ENCODE measurements at regions not wholly inside any gene's neighbourhood (a gene's known extent, or its start where the extent isn't known, plus 50 kb on each side); places are given as distances from the start of the nearest gene placed in this dataset.

- no peak for DNase-seq (ENCODE audit: low read depth in 1 of 2, low spot score in 1 of 2)
- in situ Hi-C loops (cut with HindIII; ENCODE audit: low pct_unique_long_range_greater_than_20kb, low sequenced_read_pairs), result no loop called here
- no peak for TF ChIP-seq JUND (IDR thresholded peaks at IDR 0.05; ENCODE audit: low read depth)
These were observed 268.5 kb downstream of the PTPRU start for GRCh38 chr1:29504709-29505410.

- DNase-seq (ENCODE audit: low read depth in 1 of 2, low spot score in 1 of 2), result no peak
- in situ Hi-C loops (cut with HindIII; ENCODE audit: low pct_unique_long_range_greater_than_20kb, low sequenced_read_pairs), result no loop called here
- TF ChIP-seq JUND (IDR thresholded peaks at IDR 0.05; ENCODE audit: low read depth), result no peak
These were observed 267.9 kb downstream of the PTPRU start for GRCh38 chr1:29504196-29504595.

- in situ Hi-C loops (cut with HindIII; ENCODE audit: low pct_unique_long_range_greater_than_20kb, low sequenced_read_pairs), result no loop called here
- no peak for DNase-seq (ENCODE audit: low read depth in 1 of 2, low spot score in 1 of 2)
- TF ChIP-seq JUND (IDR thresholded peaks at IDR 0.05; ENCODE audit: low read depth), result no peak
These were observed 266.9 kb downstream of the PTPRU start for GRCh38 chr1:29502911-29503840.

GRCh38 chr1:29502225-29502910 is 266.0 kb downstream of the PTPRU start:
- DNase-seq (ENCODE audit: low read depth in 1 of 2, low spot score in 1 of 2), result no peak
- in situ Hi-C loops (cut with HindIII; ENCODE audit: low pct_unique_long_range_greater_than_20kb, low sequenced_read_pairs), result no loop called here
- no peak for TF ChIP-seq JUND (IDR thresholded peaks at IDR 0.05; ENCODE audit: low read depth)

- DNase-seq (ENCODE audit: low read depth in 1 of 2, low spot score in 1 of 2), result no peak
- in situ Hi-C loops (cut with HindIII; ENCODE audit: low pct_unique_long_range_greater_than_20kb, low sequenced_read_pairs), result no loop called here
- no peak for TF ChIP-seq JUND (IDR thresholded peaks at IDR 0.05; ENCODE audit: low read depth)
These were observed 265.1 kb downstream of the PTPRU start for GRCh38 chr1:29501227-29501976.

GRCh38 chr1:29500651-29501050 is 264.3 kb downstream of the PTPRU start:
- DNase-seq (ENCODE audit: low read depth in 1 of 2, low spot score in 1 of 2), result no peak
- in situ Hi-C loops (cut with HindIII; ENCODE audit: low pct_unique_long_range_greater_than_20kb, low sequenced_read_pairs), result no loop called here

GRCh38 chr1:29500041-29500440 is 263.7 kb downstream of the PTPRU start:
- no peak for TF ChIP-seq JUND (IDR thresholded peaks at IDR 0.05; ENCODE audit: low read depth)
- in situ Hi-C loops (cut with HindIII; ENCODE audit: low pct_unique_long_range_greater_than_20kb, low sequenced_read_pairs), result no loop called here
- DNase-seq (ENCODE audit: low read depth in 1 of 2, low spot score in 1 of 2), result no peak

More at GRCh38 chr1:29500651-29501050, 264.3 kb downstream of the PTPRU start:
- TF ChIP-seq JUND (IDR thresholded peaks at IDR 0.05; ENCODE audit: low read depth), result no peak

- TF ChIP-seq JUND (IDR thresholded peaks at IDR 0.05; ENCODE audit: low read depth), result no peak
- DNase-seq (ENCODE audit: low read depth in 1 of 2, low spot score in 1 of 2), result no peak
- in situ Hi-C loops (cut with HindIII; ENCODE audit: low pct_unique_long_range_greater_than_20kb, low sequenced_read_pairs), result no loop called here
These were observed 262.9 kb downstream of the PTPRU start for GRCh38 chr1:29499104-29499650.

- TF ChIP-seq JUND (IDR thresholded peaks at IDR 0.05; ENCODE audit: low read depth), result no peak
- in situ Hi-C loops (cut with HindIII; ENCODE audit: low pct_unique_long_range_greater_than_20kb, low sequenced_read_pairs), result no loop called here
- no peak for DNase-seq (ENCODE audit: low read depth in 1 of 2, low spot score in 1 of 2)
These were observed 262.1 kb downstream of the PTPRU start for GRCh38 chr1:29498126-29499103.

GRCh38 chr1:29497395-29498125 is 261.2 kb downstream of the PTPRU start:
- TF ChIP-seq JUND (IDR thresholded peaks at IDR 0.05; ENCODE audit: low read depth), result no peak
- no peak for DNase-seq (ENCODE audit: low read depth in 1 of 2, low spot score in 1 of 2)
- in situ Hi-C loops (cut with HindIII; ENCODE audit: low pct_unique_long_range_greater_than_20kb, low sequenced_read_pairs), result no loop called here

All from T47D (cell line).